ENCODE measurements at regions not wholly inside any gene's neighbourhood (a gene's known extent, or its start where the extent isn't known, plus 50 kb on each side); places are given as distances from the start of the nearest gene placed in this dataset.

DNA sequence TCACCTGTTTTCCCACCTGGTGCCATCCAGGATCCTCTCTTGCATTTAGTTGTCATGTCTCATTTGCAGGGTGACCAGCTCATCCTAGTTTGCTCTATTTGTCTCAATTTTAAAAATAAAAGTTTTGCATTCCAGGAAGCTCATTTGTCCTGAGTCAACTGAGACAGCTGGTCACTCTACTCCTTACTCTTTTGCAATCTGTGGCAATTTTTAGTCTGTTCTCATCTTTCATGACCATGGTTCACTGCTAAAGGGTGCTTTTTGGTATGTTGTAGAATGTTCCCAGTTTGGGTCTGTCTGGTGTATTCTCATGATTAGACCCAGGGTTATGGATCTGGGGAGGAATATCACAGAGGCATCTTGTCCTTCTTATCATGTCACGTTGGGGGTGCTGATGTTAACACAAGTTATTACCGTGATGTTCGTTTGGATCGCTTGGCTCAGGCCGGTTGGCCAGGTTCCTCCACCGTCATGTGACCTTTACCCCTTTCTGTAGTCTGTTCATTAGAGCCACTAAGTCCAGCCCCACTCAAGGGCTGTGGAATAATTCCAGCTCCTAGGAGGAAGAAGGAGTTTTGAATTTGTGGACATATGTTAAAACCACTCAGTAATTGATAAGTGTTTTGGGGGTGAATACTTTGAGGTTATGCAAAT is 103.3 kb upstream of the IGFBP3 start:
- CTCF ChIA-PET: no interaction called here
- no peak overlapping the region for H3K4me3 Mint-ChIP-seq (ENCODE audit: low read depth, unreplicated experiment)
- no peak for DNase-seq
- H3K27ac Mint-ChIP-seq (ENCODE audit: unreplicated experiment): no peak overlapping the region
- H3K27me3 Mint-ChIP-seq (ENCODE audit: unreplicated experiment): no peaks in the 10 kb centered on the region
- no TSS peak for BruUV-seq (replicated peaks)
- no peak for TF ChIP-seq CTCF (IDR thresholded peaks at IDR 0.05; ENCODE audit: unreplicated experiment)
- no peaks in the 10 kb centered on the region for H3K9me3 Mint-ChIP-seq (ENCODE audit: low read depth, unreplicated experiment)
- intact Hi-C loops (cut with micrococcal nuclease; ENCODE audit: unreplicated experiment): no loop called here
- H3K4me1 Mint-ChIP-seq (ENCODE audit: low read depth, unreplicated experiment): peaks cover 8% of the 10 kb centered on the region
- H3K36me3 Mint-ChIP-seq (ENCODE audit: insufficient read depth, unreplicated experiment): no peaks in the 10 kb centered on the region

DNA sequence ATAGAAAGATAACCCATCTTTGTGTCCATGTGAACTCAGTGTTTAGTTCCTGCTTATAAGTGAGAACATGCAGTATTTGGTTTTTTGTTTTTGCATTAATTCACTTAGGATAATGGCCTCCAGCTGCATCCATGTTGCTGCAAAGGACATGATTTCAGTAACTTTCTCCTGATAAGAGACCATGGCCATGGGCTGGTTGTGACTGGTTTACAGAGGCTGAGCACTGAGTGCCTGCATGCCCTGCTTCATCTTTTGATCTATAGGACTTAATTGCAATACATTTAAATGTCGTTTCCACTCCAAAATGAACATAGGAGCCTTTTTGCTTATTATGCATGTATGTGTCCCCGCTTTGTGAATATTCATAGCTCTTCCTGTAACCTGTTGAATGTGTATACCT is 101.3 kb upstream of the IGFBP3 start:
- no peak for TF ChIP-seq CTCF (IDR thresholded peaks at IDR 0.05; ENCODE audit: unreplicated experiment)
- intact Hi-C loops (cut with micrococcal nuclease; ENCODE audit: unreplicated experiment): no loop called here
- no peaks in the 10 kb centered on the region for H3K27me3 Mint-ChIP-seq (ENCODE audit: unreplicated experiment)
- no peak for DNase-seq
- H3K4me1 Mint-ChIP-seq (ENCODE audit: low read depth, unreplicated experiment): no peaks in the 10 kb centered on the region
- no peak overlapping the region for H3K4me3 Mint-ChIP-seq (ENCODE audit: low read depth, unreplicated experiment)
- BruUV-seq (replicated peaks): no TSS peak
- CTCF ChIA-PET: interaction anchor here (1.5 kb wide), 1 partner anchor 14 kb away, joined by 5 read pairs; no protein-coding TSS in a partner anchor
- H3K36me3 Mint-ChIP-seq (ENCODE audit: insufficient read depth, unreplicated experiment): no peaks in the 10 kb centered on the region
- H3K9me3 Mint-ChIP-seq (ENCODE audit: low read depth, unreplicated experiment): peaks cover 6% of the 10 kb centered on the region
- no peak overlapping the region for H3K27ac Mint-ChIP-seq (ENCODE audit: unreplicated experiment)

DNA sequence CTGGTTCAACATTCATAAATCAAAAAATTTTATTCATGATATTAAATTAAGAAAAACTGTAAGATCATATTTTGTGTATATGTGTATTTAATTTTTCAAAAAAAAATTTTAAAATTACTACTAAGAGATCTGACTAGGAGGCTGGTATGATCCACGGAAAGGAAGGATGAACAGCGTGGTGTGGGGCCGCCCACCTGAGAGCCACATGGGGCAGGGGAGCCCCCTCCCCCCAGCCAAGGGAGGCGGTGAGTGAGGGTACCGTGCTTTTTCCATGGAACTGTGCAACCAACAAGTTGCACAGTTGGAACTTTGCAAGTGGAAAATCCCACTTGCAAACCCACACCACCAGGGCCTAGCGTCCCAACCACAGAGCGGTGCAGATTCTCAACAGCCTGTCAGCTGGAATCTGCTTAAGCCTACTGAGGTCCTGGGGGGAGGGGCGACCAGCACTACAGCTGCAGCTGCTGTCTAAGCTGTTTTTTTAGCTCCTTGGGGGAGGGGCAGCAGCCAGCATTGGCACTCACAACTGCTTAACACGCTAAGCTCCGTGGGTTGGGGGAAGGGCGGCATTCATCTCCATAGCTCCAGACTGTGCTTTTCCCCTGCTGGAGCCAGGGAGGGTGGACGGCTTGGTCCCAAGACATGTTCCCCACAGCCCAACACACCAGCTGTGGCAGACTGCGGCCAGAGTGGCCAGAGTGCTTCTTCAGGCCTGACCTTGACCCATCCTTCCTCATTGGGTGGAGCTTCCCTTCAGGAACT is 94.2 kb upstream of the IGFBP3 start:
- no peak for TF ChIP-seq CTCF (IDR thresholded peaks at IDR 0.05; ENCODE audit: unreplicated experiment)
- DNase-seq: no peak
- peaks cover 6% of the 10 kb centered on the region for H3K9me3 Mint-ChIP-seq (ENCODE audit: low read depth, unreplicated experiment)
- no peak overlapping the region for H3K27ac Mint-ChIP-seq (ENCODE audit: unreplicated experiment)
- H3K27me3 Mint-ChIP-seq (ENCODE audit: unreplicated experiment): no peaks in the 10 kb centered on the region
- H3K4me1 Mint-ChIP-seq (ENCODE audit: low read depth, unreplicated experiment): no peaks in the 10 kb centered on the region
- intact Hi-C loops (cut with micrococcal nuclease; ENCODE audit: unreplicated experiment): no loop called here
- no peaks in the 10 kb centered on the region for H3K36me3 Mint-ChIP-seq (ENCODE audit: insufficient read depth, unreplicated experiment)
- H3K4me3 Mint-ChIP-seq (ENCODE audit: low read depth, unreplicated experiment): no peak overlapping the region
- CTCF ChIA-PET: no interaction called here
- no TSS peak for BruUV-seq (replicated peaks)

DNA sequence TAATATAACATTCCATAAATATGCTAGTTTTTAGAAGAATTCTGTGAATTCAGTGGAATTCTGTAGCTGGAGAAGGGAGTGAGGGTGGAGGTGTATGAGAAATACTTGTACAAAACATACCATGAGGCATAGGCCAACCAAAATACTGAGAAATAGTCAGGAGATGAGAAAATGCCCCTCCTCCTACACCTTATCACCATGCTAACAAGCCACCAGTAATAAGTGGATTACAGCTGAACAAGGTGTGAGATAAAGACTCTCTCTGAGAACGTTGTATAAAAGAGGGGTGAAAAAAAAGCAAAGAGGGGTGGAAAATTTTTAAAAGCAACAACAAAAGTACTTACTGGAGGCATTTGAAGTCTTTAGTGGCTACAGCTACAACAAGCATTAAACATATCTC is 90.4 kb upstream of the IGFBP3 start:
- H3K36me3 Mint-ChIP-seq (ENCODE audit: insufficient read depth, unreplicated experiment): peaks cover 5% of the 10 kb centered on the region
- no peaks in the 10 kb centered on the region for H3K9me3 Mint-ChIP-seq (ENCODE audit: low read depth, unreplicated experiment)
- no peak for DNase-seq
- BruUV-seq (replicated peaks): no TSS peak
- CTCF ChIA-PET: no interaction called here
- no peak for TF ChIP-seq CTCF (IDR thresholded peaks at IDR 0.05; ENCODE audit: unreplicated experiment)
- H3K27ac Mint-ChIP-seq (ENCODE audit: unreplicated experiment): no peak overlapping the region
- H3K4me3 Mint-ChIP-seq (ENCODE audit: low read depth, unreplicated experiment): no peak overlapping the region
- peaks cover 5% of the 10 kb centered on the region for H3K4me1 Mint-ChIP-seq (ENCODE audit: low read depth, unreplicated experiment)
- H3K27me3 Mint-ChIP-seq (ENCODE audit: unreplicated experiment): no peaks in the 10 kb centered on the region
- intact Hi-C loops (cut with micrococcal nuclease; ENCODE audit: unreplicated experiment): no loop called here

All from Calu3 (cell line).